ENCODE measurements at regions not wholly inside any gene's neighbourhood (a gene's known extent, or its start where the extent isn't known, plus 50 kb on each side); places are given as distances from the start of the nearest gene placed in this dataset.

DNA sequence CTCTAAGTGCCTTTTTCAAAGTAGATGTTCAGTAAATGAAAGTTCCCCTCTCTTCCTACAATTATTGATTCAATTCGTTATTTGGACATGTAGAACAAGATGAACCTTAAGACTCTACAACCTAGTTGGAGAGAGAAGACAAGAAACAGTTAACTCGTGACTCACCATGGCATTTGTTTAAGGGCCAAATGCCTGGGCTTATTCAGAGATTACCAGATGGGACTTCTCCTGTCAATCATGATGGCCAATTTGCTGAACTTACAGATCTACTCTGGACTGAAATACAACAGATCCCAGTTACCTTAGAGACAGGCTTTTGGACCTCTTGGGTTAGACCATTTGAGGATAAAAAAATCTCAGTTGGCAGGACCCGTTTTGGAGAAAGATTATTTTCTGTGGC, 93.5 kb downstream of the C1orf94 start:
- DNase-seq (ENCODE audit: low spot score in 2 of 2) (no peak), ATAC-seq (ENCODE audit: low read depth) (no peak)
- H3K4me1 Mint-ChIP-seq: no peaks in the 10 kb centered on the region
- H3K27me3 Mint-ChIP-seq: peaks cover 15% of the 10 kb centered on the region
- H3K9me3 Mint-ChIP-seq: no peaks in the 10 kb centered on the region
- H3K4me3 Mint-ChIP-seq: no peak overlapping the region
- H3K27ac Mint-ChIP-seq: no peak overlapping the region
- no peaks in the 10 kb centered on the region for H3K36me3 Mint-ChIP-seq

DNA sequence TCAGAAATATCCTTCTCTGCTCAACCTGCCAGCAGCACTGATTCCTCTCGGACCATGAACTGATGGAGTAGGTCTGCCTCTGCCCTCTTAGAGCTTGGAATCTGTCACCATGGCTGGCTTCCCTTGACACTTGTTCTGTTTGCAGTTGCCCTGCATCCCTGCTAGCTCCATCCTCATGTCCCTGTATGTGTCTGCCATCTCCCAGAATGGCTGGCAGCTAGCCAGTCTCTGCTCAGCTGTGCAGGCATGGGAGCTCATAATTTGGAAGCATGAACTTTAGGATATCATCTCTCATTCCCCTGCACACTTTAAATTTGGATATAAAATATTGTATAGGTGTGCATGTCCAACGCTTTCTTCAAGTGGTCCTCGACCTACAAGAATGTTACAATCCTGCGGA, 95.4 kb downstream of the C1orf94 start:
- H3K4me3 Mint-ChIP-seq: no peak overlapping the region
- no peaks in the 10 kb centered on the region for H3K36me3 Mint-ChIP-seq
- ATAC-seq (ENCODE audit: low read depth) (no peak), DNase-seq (ENCODE audit: low spot score in 2 of 2) (no peak)
- no peaks in the 10 kb centered on the region for H3K9me3 Mint-ChIP-seq
- H3K27me3 Mint-ChIP-seq: peaks cover 12% of the 10 kb centered on the region
- no peaks in the 10 kb centered on the region for H3K4me1 Mint-ChIP-seq
- H3K27ac Mint-ChIP-seq: no peak overlapping the region

DNA sequence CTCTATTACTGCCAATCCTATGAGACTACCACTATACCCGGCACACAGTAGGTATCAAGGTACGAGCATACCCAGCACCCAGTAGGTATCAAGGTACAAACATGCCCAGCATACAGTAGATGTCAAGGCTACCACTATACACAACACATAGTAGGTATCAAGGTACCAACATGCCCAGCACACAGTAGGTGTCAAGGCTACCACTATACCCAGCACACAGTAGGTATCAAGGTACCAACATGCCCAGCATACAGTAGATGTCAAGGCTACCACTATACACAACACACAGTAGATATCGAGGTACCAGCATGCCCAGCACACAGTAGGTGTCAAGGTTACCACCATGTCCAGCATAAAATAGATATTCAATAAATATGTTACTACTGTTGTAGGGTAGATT, 98.4 kb downstream of the C1orf94 start:
- H3K4me3 Mint-ChIP-seq: no peak overlapping the region
- ATAC-seq (ENCODE audit: low read depth): no peak
- peaks cover 6% of the 10 kb centered on the region for H3K27me3 Mint-ChIP-seq
- H3K4me1 Mint-ChIP-seq: no peaks in the 10 kb centered on the region
- H3K36me3 Mint-ChIP-seq: no peaks in the 10 kb centered on the region
- H3K9me3 Mint-ChIP-seq: no peaks in the 10 kb centered on the region
- H3K27ac Mint-ChIP-seq: no peak overlapping the region
- no peak for DNase-seq (ENCODE audit: low spot score in 2 of 2)

DNA sequence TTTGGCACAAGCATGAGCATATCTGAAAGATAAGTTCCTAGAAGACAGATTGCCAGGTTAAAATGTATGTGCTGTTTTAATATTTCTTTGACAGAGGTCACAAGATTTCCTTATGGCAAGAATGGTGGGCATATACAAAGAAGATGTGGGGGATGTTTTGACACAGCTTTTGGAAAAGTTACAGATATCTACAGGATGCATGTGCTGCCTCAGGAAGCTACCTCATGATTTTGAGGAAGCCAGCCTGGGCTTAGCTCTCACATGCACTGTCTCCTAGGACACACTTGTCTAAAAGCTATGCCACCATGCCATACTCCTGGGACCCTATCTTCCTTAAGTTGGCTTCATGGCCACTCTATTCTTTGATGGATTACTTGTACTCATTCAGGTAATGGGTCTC, 99.9 kb downstream of the C1orf94 start:
- Mint-ChIP-seq H3K36me3 (no peaks in the 10 kb centered on the region), H3K4me3 (no peak overlapping the region), H3K9me3 (no peaks in the 10 kb centered on the region), H3K27ac (no peak overlapping the region), H3K4me1 (no peaks in the 10 kb centered on the region), H3K27me3 (peaks cover 6% of the 10 kb centered on the region)
- DNase-seq (ENCODE audit: low spot score in 2 of 2): no peak
- ATAC-seq (ENCODE audit: low read depth): no peak

DNA sequence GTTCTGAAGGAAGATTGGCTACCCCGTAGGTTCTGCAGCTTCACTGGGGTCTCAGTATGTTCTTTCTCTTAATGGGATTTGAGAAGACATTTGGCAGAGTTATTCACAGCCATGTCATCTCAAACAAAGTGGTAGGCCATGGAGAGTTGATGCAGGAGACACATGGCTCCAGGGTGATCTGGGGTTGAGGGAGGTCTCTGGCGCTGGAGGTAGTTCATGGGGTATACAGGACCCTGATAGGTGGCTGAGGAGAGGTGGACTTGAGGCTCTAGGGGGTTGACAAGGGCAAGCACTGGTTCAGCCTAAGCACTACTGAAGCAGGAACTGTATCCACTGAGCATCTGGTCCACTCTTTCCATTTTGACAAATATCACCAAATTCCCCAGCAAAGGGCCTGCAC, 100.4 kb downstream of the C1orf94 start:
- Mint-ChIP-seq H3K36me3 (no peaks in the 10 kb centered on the region), H3K4me1 (no peaks in the 10 kb centered on the region), H3K27me3 (peaks cover 2% of the 10 kb centered on the region), H3K9me3 (no peaks in the 10 kb centered on the region), H3K27ac (no peak overlapping the region), H3K4me3 (no peak overlapping the region)
- ATAC-seq (ENCODE audit: low read depth) (no peak), DNase-seq (ENCODE audit: low spot score in 2 of 2) (no peak)

DNA sequence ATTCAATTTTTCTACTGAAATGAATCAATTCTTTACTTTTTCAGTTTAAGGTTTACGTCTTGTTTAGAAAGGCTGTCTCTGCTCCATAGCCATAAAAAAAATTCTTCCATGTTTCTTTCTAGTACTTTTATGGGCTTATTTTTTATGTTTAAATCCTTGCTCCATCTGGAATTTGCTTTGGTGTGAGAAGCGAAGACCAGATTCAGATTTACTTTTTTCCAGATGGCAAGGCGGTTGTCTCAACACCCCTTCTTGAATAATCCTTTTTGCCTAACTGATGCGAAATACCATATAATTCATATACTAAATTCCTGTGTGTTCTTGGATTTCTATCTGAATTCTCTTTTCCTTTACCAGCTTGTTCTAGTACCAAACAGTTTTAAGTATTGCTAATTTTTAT, 101.5 kb downstream of the C1orf94 start:
- ATAC-seq (ENCODE audit: low read depth): no peak
- DNase-seq (ENCODE audit: low spot score in 2 of 2): no peak
- no peaks in the 10 kb centered on the region for H3K4me1 Mint-ChIP-seq
- H3K9me3 Mint-ChIP-seq: peaks cover 3% of the 10 kb centered on the region
- no peak overlapping the region for H3K27ac Mint-ChIP-seq
- H3K27me3 Mint-ChIP-seq: peaks cover 1% of the 10 kb centered on the region
- H3K4me3 Mint-ChIP-seq: no peak overlapping the region
- no peaks in the 10 kb centered on the region for H3K36me3 Mint-ChIP-seq

DNA sequence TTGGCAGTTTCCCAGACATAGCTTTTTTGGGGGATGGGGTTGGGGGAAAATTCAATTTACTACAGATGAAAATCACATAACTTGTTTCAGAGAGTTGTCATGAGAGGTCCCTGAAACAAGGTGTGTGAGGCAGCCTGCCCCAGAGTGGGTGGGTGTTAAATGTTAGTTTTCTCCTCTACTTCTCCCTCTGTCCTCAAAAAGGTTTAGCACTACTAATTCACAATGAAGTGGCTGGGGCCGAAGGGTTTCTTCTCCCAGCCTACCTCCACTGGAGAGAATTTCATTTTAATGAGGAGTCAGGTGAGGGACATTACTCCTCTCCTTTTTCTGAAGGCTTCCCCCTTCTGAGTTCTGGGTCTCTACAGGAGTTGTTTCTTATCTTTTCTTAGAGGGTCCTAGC, 103.3 kb downstream of the C1orf94 start:
- DNase-seq (ENCODE audit: low spot score in 2 of 2) (no peak), ATAC-seq (ENCODE audit: low read depth) (no peak)
- Mint-ChIP-seq H3K9me3 (peaks cover 3% of the 10 kb centered on the region), H3K27ac (no peak overlapping the region), H3K27me3 (peaks cover 2% of the 10 kb centered on the region), H3K4me3 (no peak overlapping the region), H3K4me1 (no peaks in the 10 kb centered on the region), H3K36me3 (no peaks in the 10 kb centered on the region)

DNA sequence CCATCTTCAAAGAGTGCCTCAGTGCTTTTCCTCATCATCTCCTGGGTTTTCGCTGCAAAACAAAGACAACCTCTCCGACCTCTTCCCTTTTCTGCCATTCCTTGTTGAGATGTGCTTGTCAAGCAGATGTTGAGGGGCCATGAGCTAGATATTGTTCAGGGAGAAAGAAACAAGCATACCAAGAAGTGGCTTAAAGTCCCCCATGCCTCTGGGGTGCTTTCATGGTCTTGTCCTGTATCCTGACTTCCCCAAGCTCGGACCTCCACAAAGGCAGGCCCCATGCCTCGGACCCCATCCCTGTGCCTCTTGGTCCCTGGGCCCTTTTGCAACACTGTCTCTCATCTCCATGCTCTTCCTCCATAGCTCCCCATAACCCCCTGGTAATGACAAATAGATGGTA, 103.8 kb downstream of the C1orf94 start:
- Mint-ChIP-seq H3K4me3 (no peak overlapping the region), H3K36me3 (no peaks in the 10 kb centered on the region), H3K4me1 (no peaks in the 10 kb centered on the region), H3K27ac (no peak overlapping the region), H3K27me3 (peaks cover 2% of the 10 kb centered on the region), H3K9me3 (peaks cover 3% of the 10 kb centered on the region)
- no peak for DNase-seq (ENCODE audit: low spot score in 2 of 2)
- ATAC-seq (ENCODE audit: low read depth): no peak

DNA sequence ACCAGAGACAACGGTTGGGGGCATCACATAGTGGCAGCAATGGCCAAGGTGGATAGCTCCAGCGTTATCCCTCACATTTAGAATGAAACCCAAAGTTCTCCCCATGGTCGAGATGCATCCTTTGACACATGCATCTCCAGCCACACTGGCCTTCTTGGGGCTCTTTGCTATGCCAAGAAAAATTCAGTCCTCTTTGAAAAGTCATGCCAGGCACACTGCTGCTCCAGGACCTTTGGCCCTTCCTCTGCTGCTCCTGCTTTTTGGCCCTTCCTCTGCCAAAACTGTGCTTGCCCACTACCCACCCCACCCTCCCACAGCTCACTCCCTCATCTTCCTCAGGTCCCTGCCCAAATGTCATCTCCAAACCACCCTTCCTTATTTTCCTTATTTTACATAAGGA, 106.4 kb downstream of the C1orf94 start:
- Mint-ChIP-seq H3K27me3 (peaks cover 2% of the 10 kb centered on the region), H3K27ac (no peak overlapping the region), H3K4me3 (no peak overlapping the region), H3K9me3 (peaks cover 3% of the 10 kb centered on the region), H3K36me3 (no peaks in the 10 kb centered on the region), H3K4me1 (no peaks in the 10 kb centered on the region)
- DNase-seq (ENCODE audit: low spot score in 2 of 2): no peak
- ATAC-seq (ENCODE audit: low read depth): no peak

DNA sequence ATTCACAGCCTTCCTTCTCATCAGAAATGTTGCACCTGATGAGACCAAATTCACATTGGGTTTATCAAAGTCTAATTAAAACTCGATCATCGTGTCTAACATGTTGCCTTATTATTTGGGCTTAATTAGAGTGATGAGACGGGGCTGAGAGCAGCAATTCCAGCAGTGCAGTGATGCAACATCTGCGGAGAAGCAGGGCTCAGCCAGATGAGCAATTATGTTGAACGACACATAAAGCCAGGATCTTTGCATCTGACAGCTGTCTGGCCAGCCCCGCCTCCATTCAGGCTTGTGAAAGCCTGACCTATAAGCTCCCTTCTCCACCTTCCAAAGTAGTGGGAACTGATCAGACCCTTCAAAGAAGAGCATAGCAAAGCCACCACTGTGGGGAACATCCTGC, 109.8 kb downstream of the C1orf94 start:
- no peak for ATAC-seq (ENCODE audit: low read depth)
- H3K36me3 Mint-ChIP-seq: no peaks in the 10 kb centered on the region
- H3K9me3 Mint-ChIP-seq: peaks cover 3% of the 10 kb centered on the region
- no peak overlapping the region for H3K4me3 Mint-ChIP-seq
- no peak for DNase-seq (ENCODE audit: low spot score in 2 of 2)
- no peaks in the 10 kb centered on the region for H3K4me1 Mint-ChIP-seq
- peaks cover 2% of the 10 kb centered on the region for H3K27me3 Mint-ChIP-seq
- no peak overlapping the region for H3K27ac Mint-ChIP-seq

DNA sequence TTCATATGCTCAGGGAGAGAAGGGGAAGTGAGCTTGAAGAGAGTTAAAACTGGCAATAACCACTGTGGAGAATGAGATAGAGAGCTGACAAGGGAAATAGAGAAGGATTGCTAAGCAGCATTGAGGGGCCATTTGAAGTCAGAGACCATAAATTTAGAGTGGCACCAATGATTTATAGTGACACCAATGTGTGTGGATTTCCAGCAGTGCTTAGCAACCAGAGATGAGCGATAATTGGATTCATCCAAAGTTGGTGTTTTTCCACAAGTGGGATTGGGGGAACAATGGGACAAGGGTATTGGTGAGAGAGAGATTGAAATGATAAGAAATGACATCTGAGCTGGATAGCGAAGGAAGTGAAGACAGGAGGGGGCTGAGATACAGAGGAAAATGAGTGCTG, 114.1 kb downstream of the C1orf94 start:
- no peak for DNase-seq (ENCODE audit: low spot score in 2 of 2)
- no peak overlapping the region for H3K27ac Mint-ChIP-seq
- ATAC-seq (ENCODE audit: low read depth): no peak
- H3K4me1 Mint-ChIP-seq: no peaks in the 10 kb centered on the region
- peaks cover 1% of the 10 kb centered on the region for H3K27me3 Mint-ChIP-seq
- no peaks in the 10 kb centered on the region for H3K36me3 Mint-ChIP-seq
- H3K9me3 Mint-ChIP-seq: peaks cover 1% of the 10 kb centered on the region
- no peak overlapping the region for H3K4me3 Mint-ChIP-seq

DNA sequence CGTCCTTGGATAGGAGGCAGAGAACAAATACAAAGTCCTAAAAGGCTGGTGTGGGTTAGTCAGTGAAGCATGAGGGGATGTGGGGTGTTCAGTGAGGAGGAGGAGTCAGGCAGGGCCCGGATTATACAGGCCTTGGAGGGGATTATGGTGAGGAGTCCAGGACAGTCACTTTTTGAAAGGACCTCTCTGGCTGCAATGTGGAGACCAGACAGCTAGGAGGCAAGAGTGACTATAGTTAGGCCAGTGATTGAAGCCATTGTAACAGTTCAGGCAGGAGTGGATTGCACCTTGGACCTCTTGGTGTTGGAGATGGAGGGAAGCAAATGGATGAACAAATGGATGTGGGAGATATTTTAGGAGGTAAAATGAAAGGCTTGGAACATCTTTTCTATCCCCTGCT, 115.8 kb downstream of the C1orf94 start:
- Mint-ChIP-seq H3K36me3 (no peaks in the 10 kb centered on the region), H3K27me3 (peaks cover 1% of the 10 kb centered on the region), H3K9me3 (peaks cover 1% of the 10 kb centered on the region), H3K4me3 (no peak overlapping the region), H3K4me1 (no peaks in the 10 kb centered on the region), H3K27ac (no peak overlapping the region)
- DNase-seq (ENCODE audit: low spot score in 2 of 2): no peak
- ATAC-seq (ENCODE audit: low read depth): no peak

DNA sequence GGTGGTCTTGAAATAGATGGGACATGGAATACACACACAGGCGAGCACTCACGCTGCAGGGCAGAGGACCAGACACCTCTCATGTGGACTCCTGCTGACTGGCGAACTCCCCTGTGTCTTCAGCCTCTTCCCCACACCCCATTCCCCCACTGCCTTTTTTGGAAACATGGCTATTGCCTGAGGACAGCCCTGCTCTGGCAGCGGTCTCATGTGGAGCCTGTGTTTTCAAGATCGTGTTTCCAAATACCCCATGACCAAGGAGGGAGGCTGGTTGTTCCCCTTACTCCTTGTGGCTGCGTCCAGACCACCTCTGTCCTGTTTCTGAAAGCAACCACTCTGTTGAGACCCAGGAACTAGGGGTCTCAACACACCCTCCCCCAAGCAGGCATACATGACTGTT, 119.4 kb downstream of the C1orf94 start:
- no peak overlapping the region for H3K27ac Mint-ChIP-seq
- peaks cover 4% of the 10 kb centered on the region for H3K9me3 Mint-ChIP-seq
- H3K27me3 Mint-ChIP-seq: peaks cover 1% of the 10 kb centered on the region
- no peaks in the 10 kb centered on the region for H3K36me3 Mint-ChIP-seq
- H3K4me3 Mint-ChIP-seq: no peak overlapping the region
- no peak for DNase-seq (ENCODE audit: low spot score in 2 of 2)
- no peak for ATAC-seq (ENCODE audit: low read depth)
- no peaks in the 10 kb centered on the region for H3K4me1 Mint-ChIP-seq

DNA sequence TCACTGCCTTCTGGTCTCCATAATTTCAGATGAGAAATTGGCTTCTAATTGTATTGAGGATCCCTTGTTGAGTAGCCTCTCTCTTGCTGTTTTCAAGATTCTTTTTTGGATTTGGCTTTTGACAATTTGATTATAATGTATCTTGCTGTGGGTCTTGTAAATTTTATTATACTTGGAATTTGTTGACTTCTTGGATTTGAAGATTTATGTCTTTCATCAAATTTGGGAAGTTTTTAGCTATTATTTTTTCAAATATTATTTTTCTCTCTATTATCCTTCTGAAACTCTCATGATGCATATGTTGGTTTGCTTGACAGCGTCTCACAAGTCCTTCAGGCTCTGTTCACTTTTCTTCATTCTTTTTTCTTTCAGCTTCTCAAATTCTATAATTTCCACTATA, 126.1 kb downstream of the C1orf94 start:
- peaks cover 9% of the 10 kb centered on the region for H3K27me3 Mint-ChIP-seq
- H3K9me3 Mint-ChIP-seq: peaks cover 10% of the 10 kb centered on the region
- H3K36me3 Mint-ChIP-seq: no peaks in the 10 kb centered on the region
- ATAC-seq (ENCODE audit: low read depth) (no peak), DNase-seq (ENCODE audit: low spot score in 2 of 2) (no peak)
- H3K4me1 Mint-ChIP-seq: no peaks in the 10 kb centered on the region
- no peak overlapping the region for H3K27ac Mint-ChIP-seq
- H3K4me3 Mint-ChIP-seq: no peak overlapping the region

DNA sequence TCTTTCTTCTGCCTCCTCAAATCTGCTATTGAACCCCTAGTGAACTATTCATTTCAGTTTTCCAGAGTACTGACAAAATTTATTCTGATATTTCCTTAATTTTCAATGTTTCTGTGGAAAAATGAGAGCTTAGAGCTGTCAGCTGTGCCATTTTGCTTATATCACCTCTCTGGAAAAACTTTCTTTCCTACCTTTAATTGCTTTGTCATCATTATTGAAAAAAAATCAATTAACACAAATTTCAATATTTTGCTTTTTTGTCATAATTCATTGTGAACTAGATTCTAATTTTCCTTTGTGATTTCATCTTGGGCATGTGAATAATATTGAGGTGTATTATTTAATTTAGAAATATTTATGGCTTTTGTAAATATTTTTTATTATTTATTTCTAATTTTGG, 126.5 kb downstream of the C1orf94 start:
- Mint-ChIP-seq H3K27ac (no peak overlapping the region), H3K4me1 (no peaks in the 10 kb centered on the region), H3K9me3 (peaks cover 10% of the 10 kb centered on the region), H3K36me3 (no peaks in the 10 kb centered on the region), H3K27me3 (peaks cover 10% of the 10 kb centered on the region), H3K4me3 (no peak overlapping the region)
- ATAC-seq (ENCODE audit: low read depth) (no peak), DNase-seq (ENCODE audit: low spot score in 2 of 2) (no peak)

DNA sequence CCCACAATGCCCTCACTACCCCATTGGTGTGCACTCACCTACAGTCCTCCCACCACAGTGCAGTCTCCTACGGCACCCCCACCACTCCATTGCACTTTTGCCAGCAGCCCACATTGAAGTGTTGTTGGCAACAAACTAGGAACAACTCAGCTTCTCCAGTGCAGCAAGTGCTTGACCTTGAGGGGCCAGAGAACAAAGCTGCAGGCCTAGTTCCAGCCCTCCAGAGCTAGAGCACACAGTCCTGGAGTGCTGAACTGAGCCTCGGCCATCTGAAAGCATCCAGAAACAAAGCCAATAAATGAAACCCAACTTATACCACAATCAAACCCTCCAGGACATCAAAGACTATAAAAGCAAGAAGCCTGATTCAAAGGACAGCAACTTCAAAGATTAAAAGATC, 129.9 kb downstream of the C1orf94 start:
- no peak overlapping the region for H3K27ac Mint-ChIP-seq
- no peaks in the 10 kb centered on the region for H3K4me1 Mint-ChIP-seq
- no peak overlapping the region for H3K4me3 Mint-ChIP-seq
- no peak for ATAC-seq (ENCODE audit: low read depth)
- H3K36me3 Mint-ChIP-seq: no peaks in the 10 kb centered on the region
- H3K9me3 Mint-ChIP-seq: peaks cover 12% of the 10 kb centered on the region
- H3K27me3 Mint-ChIP-seq: peaks cover 12% of the 10 kb centered on the region
- DNase-seq (ENCODE audit: low spot score in 2 of 2): no peak
